K562 (cell line): ENCODE measurements at regions not wholly inside any gene's neighbourhood (a gene's known extent, or its start where the extent isn't known, plus 50 kb on each side); places are given as distances from the start of the nearest gene placed in this dataset.
"Not testable (repeated sequence)": the region's sequence is repeated elsewhere in the genome, so short reads cannot be mapped to it uniquely, and the experiment has no call there.

Source experiments
- MAZ ChIP-seq, 2 experiments: fragments of 450-650 bp in 1 of 2; sonication (generic) in 1 of 2; formaldehyde crosslinking; IDR thresholded peaks in 1 of 2; conservative IDR thresholded peaks in 1 of 2; 2 replicates each; pipeline versions ENCODE4 v1.4.0 to v1.5.0; 2020; ENCODE audit warnings: mild to moderate bottlenecking in 1 of 2, missing genetic modification reagents in 1 of 2
- PML ChIP-seq: IDR thresholded peaks from 2 replicates; pipeline ENCODE4 v1.6.1; 2012; ENCODE audit warnings: low read length, inconsistent platforms

- not testable (repeated sequence) for TF ChIP-seq PML; MAZ (CRISPR knock-in tag; conservative IDR thresholded peaks at IDR 0.05 in 1 of 2, IDR thresholded peaks at IDR 0.05 in 1 of 2)
These were observed 66.7 kb upstream of the XKR3 start for GRCh38 chr22:16891892-16892291.
